GM12892 (cell line): ENCODE measurements at regions not wholly inside any gene's neighbourhood (a gene's known extent, or its start where the extent isn't known, plus 50 kb on each side); places are given as distances from the start of the nearest gene placed in this dataset.
"Not testable (repeated sequence)": the region's sequence is repeated elsewhere in the genome, so short reads cannot be mapped to it uniquely, and the experiment has no call there.

Experiments
- DNase-seq: peaks from one replicate; pipeline ENCODE4 v3.0.0; 2011; ENCODE audit not compliant: insufficient read length
- FAIRE-seq: peaks from 2 replicates; lab custom pipeline; 2011; peaks lifted over from hg19 to GRCh38; lab: Jason Lieb, UNC
- POLR2A ChIP-seq: IDR thresholded peaks from 2 replicates; pipeline ENCODE4 v1.6.1; 2011; ENCODE audit warnings: low read depth, low read length, control low read depth
- POLR2AphosphoS5 ChIP-seq: IDR thresholded peaks from 2 replicates; pipeline ENCODE4 v1.6.1; 2011; ENCODE audit warnings: low read depth, low read length, control low read depth
- TAF1 ChIP-seq: IDR thresholded peaks from 2 replicates; pipeline ENCODE4 v1.6.1; 2011; ENCODE audit warnings: low read depth, mild to moderate bottlenecking, control low read depth, low read length, borderline replicate concordance

DNA sequence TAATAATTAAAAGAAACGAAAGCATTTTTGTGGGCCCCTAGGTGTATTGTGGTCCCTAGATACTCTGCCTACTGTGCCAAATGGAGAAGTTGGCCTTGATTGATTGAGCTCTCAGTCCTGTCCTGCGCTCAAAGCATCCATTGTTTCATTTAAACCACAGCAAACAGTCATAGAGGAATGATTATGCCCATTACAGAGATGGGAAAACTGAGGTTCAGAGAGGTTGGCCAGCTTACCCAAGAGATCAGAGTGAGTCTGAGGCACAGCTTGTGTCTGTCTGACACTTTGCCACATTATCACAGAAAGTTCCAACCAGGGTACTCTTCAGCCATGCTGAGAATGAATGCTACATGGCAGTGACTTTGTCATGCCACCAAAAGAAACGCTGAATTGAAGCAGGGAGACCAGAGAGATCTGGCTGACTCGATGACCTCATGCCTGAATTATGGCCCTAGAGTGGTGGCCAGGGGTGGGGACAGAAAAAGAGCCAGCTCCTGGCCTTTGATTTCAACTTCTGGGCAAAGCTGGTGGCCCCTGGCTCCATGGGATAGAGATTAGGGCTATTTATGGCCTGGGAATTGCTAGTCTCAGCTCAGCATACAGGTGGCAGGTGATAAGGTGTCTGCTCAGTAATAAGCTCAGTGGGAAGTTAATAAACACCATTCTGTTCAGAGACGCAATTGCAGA is 180.5 kb downstream of the MIAT start:
- TF ChIP-seq POLR2AphosphoS5 (no peak), POLR2A (no peak), TAF1 (no peak)
- FAIRE-seq (no peak), DNase-seq (no peak)

DNA sequence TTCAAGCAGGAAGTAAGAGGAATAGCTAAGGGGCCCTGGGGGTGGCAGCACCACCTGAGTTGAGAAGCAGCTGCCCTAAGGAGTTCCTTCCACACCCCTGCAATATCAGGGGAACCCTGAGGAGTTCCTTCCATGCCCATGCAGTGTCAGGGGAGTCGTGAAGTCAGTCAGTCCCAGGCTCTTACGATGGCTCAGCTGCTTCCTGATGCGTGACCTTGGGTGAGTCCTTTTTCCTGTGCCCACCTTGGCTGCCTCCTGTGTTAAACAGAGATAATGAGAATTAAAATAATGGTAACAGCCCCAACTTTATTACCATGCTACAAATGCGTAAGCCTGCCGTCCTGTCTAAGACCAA is 181.1 kb downstream of the MIAT start:
- DNase-seq (no peak), FAIRE-seq (no peak)
- TF ChIP-seq POLR2A (no peak), POLR2AphosphoS5 (no peak), TAF1 (no peak)

DNA sequence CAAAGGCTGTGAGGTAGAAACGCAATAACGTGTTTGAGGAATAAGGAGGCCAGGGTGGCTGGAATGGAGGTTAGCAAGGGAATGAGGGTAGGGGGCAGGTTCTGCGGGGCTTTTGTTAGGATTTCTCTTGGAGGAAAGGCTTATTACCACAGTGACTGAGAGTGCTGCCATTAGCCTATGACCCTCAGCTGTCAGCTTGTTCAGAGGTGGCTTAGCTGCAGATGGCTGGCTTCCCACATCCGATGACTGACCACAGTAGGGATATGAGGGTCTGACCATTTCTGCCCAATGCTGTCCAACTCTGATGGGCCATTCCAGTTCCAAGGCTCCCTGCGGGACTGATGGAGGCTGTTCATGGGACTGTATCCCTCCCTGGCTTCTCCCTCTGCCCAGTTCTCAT is 181.8 kb downstream of the MIAT start:
- DNase-seq (no peak), FAIRE-seq (no peak)
- TF ChIP-seq POLR2A: no peak
- no peak for TF ChIP-seq POLR2AphosphoS5
- no peak for TF ChIP-seq TAF1

DNA sequence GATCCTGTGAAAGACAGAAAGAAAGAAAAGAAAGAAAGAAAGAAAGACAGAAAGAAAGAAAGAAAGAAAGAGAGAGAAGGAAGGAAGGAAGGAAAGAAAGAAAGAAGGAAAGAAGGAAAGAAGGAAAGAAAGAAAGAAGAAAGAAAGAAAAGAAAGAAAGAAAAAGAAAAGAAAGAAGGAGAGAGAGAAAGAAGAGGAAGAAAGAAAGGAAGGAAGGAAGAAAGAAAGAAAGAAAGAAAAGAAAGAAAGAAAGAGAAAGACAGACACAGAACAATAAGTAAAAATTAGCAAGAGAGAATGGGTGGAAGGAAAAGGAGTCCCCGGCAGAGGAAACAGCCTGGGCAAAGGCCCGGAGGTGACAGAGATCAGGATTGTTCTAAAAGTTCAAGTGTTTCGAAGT is 183.4 kb downstream of the MIAT start:
- not testable (repeated sequence) for DNase-seq, FAIRE-seq

DNA sequence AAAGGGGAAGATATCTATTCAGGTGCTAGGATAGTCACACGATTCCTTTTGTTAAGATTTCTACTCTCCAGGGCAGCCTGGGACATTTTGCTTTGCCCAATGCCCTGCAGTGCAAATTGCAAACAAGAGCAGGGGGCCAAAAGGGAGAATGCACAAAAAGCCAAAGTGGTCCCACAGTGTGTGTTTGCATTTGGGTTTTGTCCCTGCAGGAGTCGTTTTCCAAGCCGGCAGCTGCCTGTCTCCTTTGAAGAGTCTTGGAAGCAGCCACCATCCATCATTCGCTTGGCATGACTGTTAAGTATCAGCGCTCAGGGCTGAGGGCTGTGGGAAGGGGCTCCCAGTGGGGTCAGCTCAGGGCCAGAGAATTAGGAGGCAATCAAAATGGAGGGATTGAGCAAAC is 184.7 kb downstream of the MIAT start:
- TF ChIP-seq POLR2A (no peak), POLR2AphosphoS5 (no peak), TAF1 (no peak)
- FAIRE-seq (no peak), DNase-seq (no peak)

DNA sequence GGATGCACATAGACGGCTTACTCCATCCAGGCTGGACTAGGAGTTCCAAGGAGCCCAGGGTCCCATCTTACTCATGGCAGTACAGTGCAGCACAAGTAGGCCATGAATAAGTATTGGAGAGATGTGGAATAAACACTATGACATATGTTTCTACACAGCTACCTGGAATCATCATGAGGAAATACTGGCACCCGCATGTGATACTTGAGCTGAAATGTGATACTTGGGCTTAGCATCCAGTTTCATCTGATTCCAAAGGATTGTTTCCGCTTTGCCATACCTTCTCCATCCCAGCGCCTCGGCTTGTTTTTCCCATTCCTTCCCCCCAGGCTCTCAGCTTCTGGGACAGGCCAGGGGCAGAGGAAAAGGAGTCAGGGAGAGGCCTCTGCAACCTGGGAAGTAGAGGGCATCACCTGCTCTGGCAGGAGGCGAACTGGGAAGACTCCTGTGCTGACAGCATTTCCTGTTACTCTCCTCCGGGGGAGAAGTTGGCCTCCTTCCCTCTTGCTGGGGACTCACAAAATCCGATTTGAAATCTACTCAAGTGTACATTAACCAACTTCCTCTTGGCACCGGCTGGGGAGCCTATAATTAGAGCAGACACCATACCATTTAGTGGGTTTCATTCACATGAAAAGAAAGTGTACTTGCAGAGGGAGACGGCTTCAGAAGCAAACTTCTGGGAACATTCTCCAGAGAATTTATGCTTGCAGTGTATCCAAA is 187.8 kb downstream of the MIAT start:
- DNase-seq (no peak), FAIRE-seq (no peak)
- no peak for TF ChIP-seq POLR2AphosphoS5
- TF ChIP-seq TAF1: no peak
- no peak for TF ChIP-seq POLR2A

DNA sequence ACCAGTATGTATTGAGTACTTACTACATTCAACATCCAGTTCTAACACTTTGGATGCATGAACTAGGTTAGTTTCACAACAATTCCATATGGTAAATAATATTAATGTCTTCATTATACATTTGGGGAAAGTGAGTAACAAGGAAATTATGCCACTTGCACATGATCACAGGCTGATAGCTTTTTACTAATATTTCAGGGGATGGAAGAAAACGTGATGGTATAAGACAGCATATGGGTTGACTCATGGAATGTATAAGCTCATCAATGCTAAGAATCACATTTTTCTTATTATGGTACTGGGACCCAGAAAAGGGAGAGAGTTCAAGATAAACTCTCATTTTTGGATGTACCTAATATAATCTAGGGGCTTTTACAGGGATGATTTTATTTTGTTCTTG is 188.7 kb downstream of the MIAT start:
- no peak for FAIRE-seq
- TF ChIP-seq TAF1 (no peak), POLR2A (no peak), POLR2AphosphoS5 (no peak)
- DNase-seq: no peak

DNA sequence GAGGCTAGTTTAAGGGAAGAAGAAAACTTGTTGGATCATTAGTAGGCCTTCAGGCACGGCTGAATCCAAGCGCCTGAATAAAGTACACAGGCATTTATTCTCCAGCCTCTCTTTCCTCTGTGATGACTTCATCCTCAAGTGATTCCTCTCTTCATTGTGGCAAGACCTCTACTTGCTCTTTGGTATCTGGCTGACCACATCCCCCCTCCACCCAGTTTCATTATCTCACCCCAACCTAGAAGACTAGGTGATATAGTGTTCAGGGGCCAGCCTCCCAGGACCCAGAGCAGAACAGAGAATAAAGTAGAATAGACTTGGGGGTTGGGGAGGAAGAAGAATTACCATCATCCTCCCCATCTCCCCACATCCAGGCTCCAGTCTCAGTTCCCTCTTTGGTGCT is 189.3 kb downstream of the MIAT start:
- DNase-seq: no peak
- no peak for FAIRE-seq
- TF ChIP-seq POLR2A: no peak
- TF ChIP-seq POLR2AphosphoS5: no peak
- no peak for TF ChIP-seq TAF1

DNA sequence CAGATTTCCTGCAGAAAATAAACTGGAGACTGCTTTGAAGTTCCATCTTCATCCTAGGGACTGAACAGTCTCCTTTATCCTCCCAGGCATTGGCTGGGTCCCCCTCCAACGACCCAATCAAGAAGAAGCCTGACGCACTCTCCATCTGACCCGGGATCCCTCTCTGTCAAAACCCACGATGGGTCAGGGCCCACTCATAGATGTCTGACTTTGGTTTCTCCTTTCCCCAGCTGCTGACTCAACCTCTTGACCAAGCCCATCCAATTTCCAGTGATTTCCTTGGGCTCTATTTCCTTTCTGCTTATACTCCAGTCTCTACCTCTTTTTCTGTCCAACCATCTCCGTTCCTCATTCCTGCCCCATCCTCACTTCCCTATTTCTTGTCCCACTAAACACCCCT is 189.7 kb downstream of the MIAT start:
- TF ChIP-seq POLR2A (no peak), TAF1 (no peak), POLR2AphosphoS5 (no peak)
- DNase-seq (no peak), FAIRE-seq (no peak)

DNA sequence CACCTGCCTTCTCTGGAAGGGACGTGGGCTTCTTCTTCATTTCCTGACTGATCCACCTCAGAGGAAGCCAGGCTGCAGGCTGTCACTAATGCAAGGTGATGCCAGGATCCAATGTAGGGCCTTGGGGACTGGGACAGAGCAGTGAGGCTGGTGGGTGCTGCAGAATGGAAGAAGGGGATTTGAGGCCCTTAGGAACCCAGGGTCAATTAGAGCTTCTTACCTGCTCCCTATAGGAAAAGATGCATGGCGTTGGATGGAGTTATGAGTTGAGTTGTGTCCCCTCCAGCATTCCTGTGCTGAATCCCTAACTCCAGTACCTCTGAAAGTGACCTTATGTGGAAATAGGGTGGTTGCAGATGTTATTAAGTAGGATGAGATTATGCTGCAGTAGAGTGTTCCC is 190.4 kb downstream of the MIAT start:
- no peak for FAIRE-seq
- no peak for DNase-seq
- TF ChIP-seq POLR2A: no peak
- TF ChIP-seq POLR2AphosphoS5: no peak
- TF ChIP-seq TAF1: no peak

DNA sequence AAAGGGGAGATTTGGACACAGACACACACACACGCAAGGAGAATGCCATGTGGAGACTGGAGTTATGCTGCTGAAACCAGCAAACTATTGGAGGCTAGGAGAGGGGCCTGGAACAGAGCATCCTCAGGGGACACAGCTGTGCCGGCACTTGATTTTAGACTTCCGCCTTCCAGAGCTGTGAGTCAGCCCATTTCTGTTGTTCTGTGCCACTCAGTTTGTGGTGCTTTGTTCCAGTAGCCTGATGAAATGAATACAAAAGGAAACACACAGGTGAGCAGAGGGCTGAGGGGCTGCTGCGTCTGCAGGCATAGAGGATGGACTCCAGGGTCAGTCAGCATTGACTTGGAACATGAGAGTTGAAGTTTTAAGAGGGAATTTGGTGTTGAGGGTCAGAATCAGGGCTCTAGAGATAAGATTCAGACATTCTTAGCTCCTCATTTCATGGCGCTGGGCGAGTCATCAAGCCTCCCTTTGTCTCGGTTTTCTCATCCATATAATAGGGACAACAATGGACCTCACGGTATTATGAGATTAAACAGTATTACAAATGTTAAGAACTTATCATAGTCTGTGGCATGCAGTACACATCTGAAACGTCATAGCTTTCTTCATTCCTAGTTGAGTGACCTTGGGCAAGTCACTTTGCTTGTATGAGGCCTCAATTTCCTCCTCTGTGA is 191.0 kb downstream of the MIAT start:
- DNase-seq (no peak), FAIRE-seq (no peak)
- TF ChIP-seq POLR2AphosphoS5: no peak
- no peak for TF ChIP-seq TAF1
- TF ChIP-seq POLR2A: no peak

DNA sequence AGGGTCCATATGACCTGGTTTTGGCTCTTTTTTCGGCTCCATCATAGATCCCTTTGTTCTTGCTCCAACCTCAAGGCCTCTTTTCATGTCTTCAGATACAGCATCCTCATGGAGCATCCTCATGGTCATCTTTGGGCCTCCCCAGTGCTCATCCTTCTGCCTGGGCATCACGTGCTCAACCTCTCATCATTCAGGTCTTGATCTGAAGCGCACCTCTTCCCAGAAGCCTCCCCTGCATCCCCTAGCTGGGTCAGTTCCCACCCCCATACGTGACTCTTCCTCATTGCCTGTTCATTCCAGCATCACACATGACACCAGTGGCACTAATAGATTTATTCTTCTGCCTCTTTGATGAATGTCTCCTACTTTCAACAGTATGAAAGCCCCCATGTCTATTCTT is 192.2 kb downstream of the MIAT start:
- no peak for TF ChIP-seq POLR2A
- TF ChIP-seq POLR2AphosphoS5: no peak
- TF ChIP-seq TAF1: no peak
- no peak for FAIRE-seq
- DNase-seq: no peak
